LoVo (cell line): ENCODE measurements at regions not wholly inside any gene's neighbourhood (a gene's known extent, or its start where the extent isn't known, plus 50 kb on each side); places are given as distances from the start of the nearest gene placed in this dataset.
"Not testable (repeated sequence)": the region's sequence is repeated elsewhere in the genome, so short reads cannot be mapped to it uniquely, and the experiment has no call there.

Experiments used
- DNase-seq: peaks from one replicate; pipeline ENCODE4 v3.0.0-alpha.2; 2016; ENCODE audit warnings: low spot score

- no peak for DNase-seq
Measured at GRCh38 chr9:15113288-15113687, 193.7 kb downstream of the TTC39B start.

GRCh38 chr9:15111071-15111470 lies 195.9 kb downstream of the TTC39B start:
- DNase-seq: no peak

GRCh38 chr9:15104826-15105420 lies 194.7 kb upstream of the FREM1 start:
- peak; percentile 58 for DNase-seq

- no peak for DNase-seq
Measured at GRCh38 chr9:15103290-15103689, 193.1 kb upstream of the FREM1 start.

- no peak for DNase-seq
Measured at GRCh38 chr9:15101095-15101494, 190.9 kb upstream of the FREM1 start.

- no peak for DNase-seq
Measured at GRCh38 chr9:15100571-15100970, 190.3 kb upstream of the FREM1 start.

GRCh38 chr9:15096972-15097371 lies 186.7 kb upstream of the FREM1 start:
- no peak for DNase-seq

GRCh38 chr9:15086778-15087324 lies 176.6 kb upstream of the FREM1 start:
- DNase-seq: no peak

GRCh38 chr9:15086156-15086763 lies 176.0 kb upstream of the FREM1 start:
- no peak for DNase-seq

- DNase-seq: no peak
Measured at GRCh38 chr9:15081021-15081753, 171.0 kb upstream of the FREM1 start.

- DNase-seq: no peak
Measured at GRCh38 chr9:15080401-15080800, 170.2 kb upstream of the FREM1 start.

- DNase-seq: no peak
Measured at GRCh38 chr9:15079989-15080388, 169.8 kb upstream of the FREM1 start.

GRCh38 chr9:15077946-15078729 lies 167.9 kb upstream of the FREM1 start:
- no peak for DNase-seq

- no peak for DNase-seq
Measured at GRCh38 chr9:15073620-15074019, 163.4 kb upstream of the FREM1 start.

GRCh38 chr9:15070716-15071115 lies 160.5 kb upstream of the FREM1 start:
- DNase-seq: no peak

- no peak for DNase-seq
Measured at GRCh38 chr9:15069106-15069505, 158.9 kb upstream of the FREM1 start.

- no peak for DNase-seq
Measured at GRCh38 chr9:15068261-15068660, 158.0 kb upstream of the FREM1 start.

GRCh38 chr9:15059003-15059402 lies 148.8 kb upstream of the FREM1 start:
- DNase-seq: no peak

GRCh38 chr9:15058236-15058635 lies 148.0 kb upstream of the FREM1 start:
- no peak for DNase-seq

- not testable (repeated sequence) for DNase-seq
Measured at GRCh38 chr9:15055284-15055683, 145.1 kb upstream of the FREM1 start.

GRCh38 chr9:15048772-15049171 lies 138.5 kb upstream of the FREM1 start:
- no peak for DNase-seq

- DNase-seq: no peak
Measured at GRCh38 chr9:15047028-15047551, 136.9 kb upstream of the FREM1 start.
